ENCODE measurements at regions not wholly inside any gene's neighbourhood (a gene's known extent, or its start where the extent isn't known, plus 50 kb on each side); places are given as distances from the start of the nearest gene placed in this dataset.
"Not testable (repeated sequence)": the region's sequence is repeated elsewhere in the genome, so short reads cannot be mapped to it uniquely, and the experiment has no call there.

GRCh38 chr15:85253196-85253915 lies 127.0 kb upstream of the AKAP13 start:
- H3K27me3 ChIP-seq (ENCODE audit: control insufficient read depth, insufficient read depth, low read length); H3K4me3 ChIP-seq (ENCODE audit: low read length); H3K9me3 ChIP-seq (ENCODE audit: control insufficient read depth, insufficient read depth, low read length); H3K4me1 ChIP-seq (ENCODE audit: control insufficient read depth, insufficient read depth, low read length); H3K27ac ChIP-seq (ENCODE audit: low read length); DNase-seq (ENCODE audit: low read depth, low spot score); H3K36me3 ChIP-seq (ENCODE audit: control insufficient read depth, insufficient read depth, low read length): not testable (repeated sequence)
- WGBS (ENCODE audit: insufficient coverage, insufficient read length): no CpG with 5 or more reads among the region's 15 CpGs

- not testable (repeated sequence) for H3K4me3 ChIP-seq (ENCODE audit: low read length); DNase-seq (ENCODE audit: low read depth, low spot score); H3K4me1 ChIP-seq (ENCODE audit: control insufficient read depth, insufficient read depth, low read length); H3K27me3 ChIP-seq (ENCODE audit: control insufficient read depth, insufficient read depth, low read length); H3K27ac ChIP-seq (ENCODE audit: low read length); H3K36me3 ChIP-seq (ENCODE audit: control insufficient read depth, insufficient read depth, low read length); H3K9me3 ChIP-seq (ENCODE audit: control insufficient read depth, insufficient read depth, low read length)
- no CpG with 5 or more reads among the region's 9 CpGs for WGBS (ENCODE audit: insufficient coverage, insufficient read length)
These were observed 125.4 kb upstream of the AKAP13 start for GRCh38 chr15:85254961-85255360.

- H3K27ac ChIP-seq (ENCODE audit: low read length); H3K36me3 ChIP-seq (ENCODE audit: control insufficient read depth, insufficient read depth, low read length); H3K9me3 ChIP-seq (ENCODE audit: control insufficient read depth, insufficient read depth, low read length); DNase-seq (ENCODE audit: low read depth, low spot score); H3K27me3 ChIP-seq (ENCODE audit: control insufficient read depth, insufficient read depth, low read length); H3K4me3 ChIP-seq (ENCODE audit: low read length); H3K4me1 ChIP-seq (ENCODE audit: control insufficient read depth, insufficient read depth, low read length): not testable (repeated sequence)
- no CpG with 5 or more reads among the region's 24 CpGs for WGBS (ENCODE audit: insufficient coverage, insufficient read length)
These were observed 124.9 kb upstream of the AKAP13 start for GRCh38 chr15:85255502-85255901.

GRCh38 chr15:85256009-85256997 lies 124.1 kb upstream of the AKAP13 start:
- not testable (repeated sequence) for H3K27me3 ChIP-seq (ENCODE audit: control insufficient read depth, insufficient read depth, low read length); DNase-seq (ENCODE audit: low read depth, low spot score); H3K36me3 ChIP-seq (ENCODE audit: control insufficient read depth, insufficient read depth, low read length); H3K4me1 ChIP-seq (ENCODE audit: control insufficient read depth, insufficient read depth, low read length); H3K4me3 ChIP-seq (ENCODE audit: low read length); H3K9me3 ChIP-seq (ENCODE audit: control insufficient read depth, insufficient read depth, low read length); H3K27ac ChIP-seq (ENCODE audit: low read length)
- no CpG with 5 or more reads among the region's 25 CpGs for WGBS (ENCODE audit: insufficient coverage, insufficient read length)

GRCh38 chr15:85258062-85258445 lies 122.3 kb upstream of the AKAP13 start:
- DNase-seq (ENCODE audit: low read depth, low spot score); H3K36me3 ChIP-seq (ENCODE audit: control insufficient read depth, insufficient read depth, low read length); H3K4me1 ChIP-seq (ENCODE audit: control insufficient read depth, insufficient read depth, low read length); H3K27me3 ChIP-seq (ENCODE audit: control insufficient read depth, insufficient read depth, low read length); H3K9me3 ChIP-seq (ENCODE audit: control insufficient read depth, insufficient read depth, low read length); H3K27ac ChIP-seq (ENCODE audit: low read length); H3K4me3 ChIP-seq (ENCODE audit: low read length): not testable (repeated sequence)
- no CpG with 5 or more reads among the region's 4 CpGs for WGBS (ENCODE audit: insufficient coverage, insufficient read length)

GRCh38 chr15:85258559-85259209 lies 121.7 kb upstream of the AKAP13 start:
- H3K27ac ChIP-seq (ENCODE audit: low read length); H3K4me3 ChIP-seq (ENCODE audit: low read length); H3K36me3 ChIP-seq (ENCODE audit: control insufficient read depth, insufficient read depth, low read length); DNase-seq (ENCODE audit: low read depth, low spot score); H3K9me3 ChIP-seq (ENCODE audit: control insufficient read depth, insufficient read depth, low read length); H3K27me3 ChIP-seq (ENCODE audit: control insufficient read depth, insufficient read depth, low read length); H3K4me1 ChIP-seq (ENCODE audit: control insufficient read depth, insufficient read depth, low read length): not testable (repeated sequence)
- no CpG with 5 or more reads among the region's 19 CpGs for WGBS (ENCODE audit: insufficient coverage, insufficient read length)

- H3K27ac ChIP-seq (ENCODE audit: low read length); H3K9me3 ChIP-seq (ENCODE audit: control insufficient read depth, insufficient read depth, low read length); H3K27me3 ChIP-seq (ENCODE audit: control insufficient read depth, insufficient read depth, low read length); H3K36me3 ChIP-seq (ENCODE audit: control insufficient read depth, insufficient read depth, low read length); H3K4me1 ChIP-seq (ENCODE audit: control insufficient read depth, insufficient read depth, low read length); DNase-seq (ENCODE audit: low read depth, low spot score); H3K4me3 ChIP-seq (ENCODE audit: low read length): not testable (repeated sequence)
- WGBS (ENCODE audit: insufficient coverage, insufficient read length): no CpG with 5 or more reads among the region's 17 CpGs
These were observed 119.9 kb upstream of the AKAP13 start for GRCh38 chr15:85260526-85260925.

- no CpG with 5 or more reads among the region's 26 CpGs for WGBS (ENCODE audit: insufficient coverage, insufficient read length)
- DNase-seq (ENCODE audit: low read depth, low spot score): not testable (repeated sequence)
These were observed 117.8 kb upstream of the AKAP13 start for GRCh38 chr15:85262461-85263055.

GRCh38 chr15:85263842-85264440 lies 116.5 kb upstream of the AKAP13 start:
- H3K9me3 ChIP-seq (ENCODE audit: control insufficient read depth, insufficient read depth, low read length); H3K27me3 ChIP-seq (ENCODE audit: control insufficient read depth, insufficient read depth, low read length); H3K4me3 ChIP-seq (ENCODE audit: low read length); DNase-seq (ENCODE audit: low read depth, low spot score); H3K27ac ChIP-seq (ENCODE audit: low read length); H3K4me1 ChIP-seq (ENCODE audit: control insufficient read depth, insufficient read depth, low read length); H3K36me3 ChIP-seq (ENCODE audit: control insufficient read depth, insufficient read depth, low read length): not testable (repeated sequence)
- WGBS (ENCODE audit: insufficient coverage, insufficient read length): no CpG with 5 or more reads among the region's 13 CpGs

More at GRCh38 chr15:85262461-85263055, 117.8 kb upstream of the AKAP13 start:
- H3K27me3 ChIP-seq (ENCODE audit: control insufficient read depth, insufficient read depth, low read length); H3K27ac ChIP-seq (ENCODE audit: low read length); H3K4me1 ChIP-seq (ENCODE audit: control insufficient read depth, insufficient read depth, low read length); H3K4me3 ChIP-seq (ENCODE audit: low read length); H3K9me3 ChIP-seq (ENCODE audit: control insufficient read depth, insufficient read depth, low read length); H3K36me3 ChIP-seq (ENCODE audit: control insufficient read depth, insufficient read depth, low read length): not testable (repeated sequence)
